HG03064 (cell line): ENCODE measurements at regions not wholly inside any gene's neighbourhood (a gene's known extent, or its start where the extent isn't known, plus 50 kb on each side); places are given as distances from the start of the nearest gene placed in this dataset.

Source experiments
- ATAC-seq: cut with Tn5 transposase; IDR thresholded peaks from one replicate; pipeline ENCODE4 v1.9.1; 2021; ENCODE audit warnings: low read depth; ENCODE audit not compliant: unreplicated experiment

- no peak for ATAC-seq
Observed at GRCh38 chr6:141349710-141350109, 783.0 kb upstream of the GJE1 start.

DNA sequence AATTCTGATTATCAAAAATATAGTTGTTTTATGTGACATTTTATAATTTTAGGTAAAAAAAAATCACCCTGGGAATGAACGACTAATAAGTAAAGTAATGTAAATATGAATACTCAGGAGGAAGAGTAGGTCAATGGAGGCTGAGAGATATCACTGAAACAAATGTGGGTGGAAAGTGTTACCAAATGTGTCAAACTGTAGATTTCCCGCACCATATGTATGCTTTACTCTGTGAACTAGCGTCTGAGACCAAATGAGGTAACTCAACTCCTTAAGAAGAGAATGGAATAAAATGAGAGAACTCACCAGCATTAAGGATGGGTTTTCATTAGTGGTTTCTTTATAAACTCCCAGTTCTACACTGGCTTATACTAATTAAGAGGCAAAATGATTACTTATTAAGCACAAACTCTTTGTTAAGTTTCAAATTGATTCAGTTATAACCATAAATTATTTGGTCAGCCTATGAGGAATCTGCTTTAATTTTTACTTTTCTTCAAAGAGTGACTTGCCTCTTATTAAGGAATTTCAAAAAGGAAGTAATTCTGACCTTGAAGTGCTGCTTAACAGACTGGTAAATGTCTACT is 784.7 kb upstream of the GJE1 start:
- ATAC-seq, result no peak

DNA sequence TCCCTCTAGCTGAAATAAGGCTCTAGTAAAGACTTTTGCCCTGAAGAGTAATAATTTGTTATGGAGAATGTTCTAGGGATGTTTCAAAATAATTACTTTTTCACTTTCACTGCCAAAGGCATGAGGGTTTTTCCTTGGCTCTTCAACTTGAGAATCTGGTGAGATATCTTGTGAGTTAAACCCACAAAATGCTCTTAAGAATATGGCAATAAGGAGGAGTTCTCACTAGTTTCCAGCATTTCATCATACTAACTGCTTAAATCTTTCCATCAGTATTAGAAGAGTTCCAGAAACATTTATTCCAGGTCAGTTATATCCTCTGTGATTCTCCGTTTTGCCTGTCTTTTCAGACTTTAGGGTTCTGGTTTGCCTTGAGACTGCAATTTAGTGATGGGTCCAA is 785.6 kb upstream of the GJE1 start:
- ATAC-seq, result no peak

DNA sequence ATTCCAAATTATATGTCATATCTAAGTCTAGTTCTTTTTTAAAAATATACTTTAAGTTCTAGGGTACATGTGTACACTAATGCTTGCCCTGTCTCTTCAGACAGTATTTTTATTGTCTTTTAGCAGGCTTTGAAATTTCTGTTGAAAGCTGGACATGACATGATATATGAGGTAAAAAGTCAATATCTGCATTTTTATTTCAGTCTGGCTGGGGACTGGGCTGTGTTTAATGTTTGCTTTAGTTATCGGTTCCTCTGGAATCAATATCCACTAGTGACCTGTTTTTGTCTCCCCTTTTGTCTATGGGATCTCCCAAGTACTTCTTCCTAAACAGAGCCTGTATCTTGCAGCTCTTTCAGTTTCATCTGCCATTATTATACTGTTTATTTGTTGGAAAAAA is 786.2 kb upstream of the GJE1 start:
- ATAC-seq, result no peak

DNA sequence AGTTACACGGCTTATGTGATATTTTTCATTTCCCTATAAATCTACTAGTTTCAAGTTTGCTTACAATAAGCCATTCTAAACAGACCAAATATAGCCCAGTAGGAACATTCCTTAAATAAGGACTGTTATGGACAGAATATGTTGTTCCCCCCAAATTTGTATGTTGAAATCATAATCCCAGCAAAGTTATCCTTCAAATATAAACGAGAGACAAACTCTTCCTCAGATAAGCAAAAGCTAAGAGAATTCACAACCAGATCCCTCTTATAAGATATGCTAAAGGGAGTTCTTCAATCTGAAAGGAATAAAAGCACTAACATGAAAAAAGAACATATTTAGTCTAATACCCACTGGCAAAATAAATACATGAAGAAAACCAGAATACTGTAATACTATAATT is 795.5 kb upstream of the GJE1 start:
- ATAC-seq, result no peak

- no peak for ATAC-seq
Observed at GRCh38 chr6:141335477-141336273, 797.0 kb upstream of the GJE1 start.

DNA sequence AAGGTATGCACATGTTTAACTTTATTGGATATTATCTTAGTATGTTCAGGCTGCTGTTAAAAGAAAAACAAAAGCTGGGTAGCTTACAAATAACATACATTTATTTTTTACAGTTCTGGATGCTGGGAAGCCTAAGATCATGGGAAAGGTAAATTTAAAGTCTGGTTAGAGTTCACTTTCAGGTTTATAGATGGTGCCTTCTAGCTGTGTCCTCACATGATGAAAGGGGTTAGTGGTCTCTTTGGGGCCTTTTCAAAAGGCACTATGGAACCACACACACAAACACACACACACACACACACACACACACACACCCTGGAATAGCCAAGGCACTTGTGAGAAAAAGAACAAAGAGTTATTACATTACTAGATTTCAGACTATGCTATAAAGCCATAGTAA is 805.8 kb upstream of the GJE1 start:
- no peak for ATAC-seq

GRCh38 chr6:141326426-141326825 is 806.3 kb upstream of the GJE1 start:
- ATAC-seq, result no peak

GRCh38 chr6:141321493-141322347 is 811.0 kb upstream of the GJE1 start:
- no peak for ATAC-seq

GRCh38 chr6:141316236-141316635 is 816.5 kb upstream of the GJE1 start:
- ATAC-seq, result no peak

- ATAC-seq, result no peak
Observed at GRCh38 chr6:141313986-141314385, 818.7 kb upstream of the GJE1 start.

GRCh38 chr6:141309295-141309694 is 823.4 kb upstream of the GJE1 start:
- no peak for ATAC-seq

DNA sequence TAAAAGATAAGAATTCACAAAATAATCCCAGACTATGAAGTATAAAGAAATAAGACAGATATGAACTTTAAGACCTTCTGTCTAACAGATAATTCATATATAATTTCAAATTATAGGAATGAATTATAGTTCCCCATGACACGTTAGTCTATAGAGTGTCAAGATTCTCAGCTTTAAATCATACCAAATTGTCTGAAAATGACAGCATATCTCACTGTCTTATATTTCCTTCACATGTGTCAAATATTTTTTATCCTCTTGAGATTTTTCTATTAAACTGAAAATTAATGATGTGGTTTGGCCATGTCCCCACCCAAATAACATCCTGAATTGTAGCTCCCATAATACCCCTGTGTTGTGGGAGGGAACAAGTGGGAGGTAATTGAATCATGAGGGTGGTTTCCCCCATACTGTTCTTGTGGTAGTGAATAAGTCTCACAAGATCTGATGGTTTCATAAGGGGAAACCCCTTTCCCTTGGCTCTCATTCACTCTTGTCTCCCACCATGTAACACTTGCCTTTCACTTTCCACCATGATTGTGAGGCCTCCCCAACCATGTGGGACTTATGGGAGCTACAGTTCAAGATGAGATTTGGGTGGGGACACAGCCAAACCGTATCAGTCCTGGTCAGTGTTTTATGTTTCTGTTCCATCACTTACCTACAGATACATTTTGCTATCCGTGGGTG is 825.3 kb upstream of the GJE1 start:
- no peak for ATAC-seq

GRCh38 chr6:141303907-141304306 is 828.8 kb upstream of the GJE1 start:
- no peak for ATAC-seq

DNA sequence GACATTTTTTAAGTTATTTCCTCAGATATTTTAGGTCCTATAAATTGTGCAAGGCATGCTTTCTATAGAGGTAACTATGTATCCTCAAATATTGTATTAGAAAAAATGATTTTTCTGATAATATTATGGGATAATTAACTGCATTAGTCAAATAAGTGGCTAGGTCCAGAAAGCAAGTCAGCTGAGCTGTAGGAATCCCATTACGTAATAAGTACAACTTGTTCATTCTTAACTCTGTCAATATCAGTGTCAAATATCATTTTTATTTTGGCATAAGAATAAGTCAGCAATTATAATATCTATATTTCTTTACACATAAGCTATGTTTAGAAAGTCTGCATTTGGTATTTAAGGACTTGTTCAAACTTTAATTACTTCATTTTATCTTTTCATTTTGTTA is 830.9 kb upstream of the GJE1 start:
- no peak for ATAC-seq

GRCh38 chr6:141290941-141291721 is 841.6 kb upstream of the GJE1 start:
- no peak for ATAC-seq

GRCh38 chr6:141288947-141289346 is 843.8 kb upstream of the GJE1 start:
- ATAC-seq, result no peak

DNA sequence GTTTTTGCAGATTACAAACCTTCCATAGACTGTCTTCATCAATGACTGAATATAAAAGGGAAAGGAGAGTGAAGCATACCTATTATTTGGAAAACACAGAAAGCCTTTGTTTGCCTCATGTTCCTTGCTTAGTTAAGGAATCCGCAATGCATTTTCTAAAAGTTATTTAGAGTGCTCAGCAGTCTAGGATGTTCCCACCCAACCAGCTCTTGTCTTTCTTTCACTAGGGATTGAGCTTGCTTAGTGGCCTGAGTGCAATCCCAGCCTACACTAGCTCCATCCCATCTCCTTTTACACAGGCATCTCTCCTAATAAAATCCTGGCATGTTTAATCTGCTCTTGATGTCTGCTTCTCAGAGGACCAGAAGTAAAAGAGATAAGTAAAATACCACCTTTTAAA is 850.5 kb upstream of the GJE1 start:
- ATAC-seq, result no peak

GRCh38 chr6:141269684-141270083 is 863.0 kb upstream of the GJE1 start:
- ATAC-seq, result no peak

GRCh38 chr6:141267420-141267819 is 865.3 kb upstream of the GJE1 start:
- ATAC-seq, result no peak
